ENCODE measurements at regions not wholly inside any gene's neighbourhood (a gene's known extent, or its start where the extent isn't known, plus 50 kb on each side); places are given as distances from the start of the nearest gene placed in this dataset.

GRCh38 chr11:45733176-45733575 lies 67.8 kb upstream of the CHST1 start:
- TF ChIP-seq CTCF (IDR thresholded peaks at IDR 0.05) (no peak), EZH2 (IDR thresholded peaks at IDR 0.05) (no peak)
